ENCODE measurements at regions not wholly inside any gene's neighbourhood (a gene's known extent, or its start where the extent isn't known, plus 50 kb on each side); places are given as distances from the start of the nearest gene placed in this dataset.
"Not testable (repeated sequence)": the region's sequence is repeated elsewhere in the genome, so short reads cannot be mapped to it uniquely, and the experiment has no call there.

DNA sequence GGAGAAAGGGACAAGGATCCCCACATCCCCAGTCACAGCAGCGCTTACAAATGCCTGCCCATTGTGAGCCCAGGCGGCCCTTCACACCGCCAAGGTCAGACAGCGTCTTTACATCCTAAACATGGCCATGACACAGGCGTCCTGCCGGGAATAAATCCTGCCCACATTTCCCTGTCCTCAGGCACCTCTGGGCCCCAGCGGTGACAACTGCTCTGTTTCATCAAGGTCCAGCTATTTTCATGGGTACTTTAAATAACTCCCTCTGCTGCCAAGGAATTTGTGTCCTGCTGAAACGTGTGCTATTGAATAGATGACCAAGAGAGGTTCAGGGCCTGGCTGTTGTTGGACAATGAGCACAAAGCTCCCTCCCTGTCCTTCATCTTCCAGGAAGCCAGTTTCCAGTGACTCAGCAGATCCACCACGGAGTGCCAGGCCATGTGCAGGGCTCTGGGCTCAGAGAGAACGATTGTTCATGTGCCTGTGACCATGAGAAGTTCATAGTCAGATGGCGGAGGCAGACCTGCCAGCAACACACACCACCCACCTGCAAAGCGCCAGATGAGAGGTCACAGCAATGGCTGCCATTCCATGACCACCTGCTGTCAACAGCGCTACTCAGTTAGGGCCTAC lies 195.8 kb downstream of the MATN1 start:
- no peak for DNase-seq (ENCODE audit: low read depth)
- TF ChIP-seq, protein P1, sequence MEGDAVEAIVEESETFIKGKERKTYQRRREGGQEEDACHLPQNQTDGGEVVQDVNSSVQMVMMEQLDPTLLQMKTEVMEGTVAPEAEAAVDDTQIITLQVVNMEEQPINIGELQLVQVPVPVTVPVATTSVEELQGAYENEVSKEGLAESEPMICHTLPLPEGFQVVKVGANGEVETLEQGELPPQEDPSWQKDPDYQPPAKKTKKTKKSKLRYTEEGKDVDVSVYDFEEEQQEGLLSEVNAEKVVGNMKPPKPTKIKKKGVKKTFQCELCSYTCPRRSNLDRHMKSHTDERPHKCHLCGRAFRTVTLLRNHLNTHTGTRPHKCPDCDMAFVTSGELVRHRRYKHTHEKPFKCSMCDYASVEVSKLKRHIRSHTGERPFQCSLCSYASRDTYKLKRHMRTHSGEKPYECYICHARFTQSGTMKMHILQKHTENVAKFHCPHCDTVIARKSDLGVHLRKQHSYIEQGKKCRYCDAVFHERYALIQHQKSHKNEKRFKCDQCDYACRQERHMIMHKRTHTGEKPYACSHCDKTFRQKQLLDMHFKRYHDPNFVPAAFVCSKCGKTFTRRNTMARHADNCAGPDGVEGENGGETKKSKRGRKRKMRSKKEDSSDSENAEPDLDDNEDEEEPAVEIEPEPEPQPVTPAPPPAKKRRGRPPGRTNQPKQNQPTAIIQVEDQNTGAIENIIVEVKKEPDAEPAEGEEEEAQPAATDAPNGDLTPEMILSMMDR (IDR thresholded peaks at IDR 0.05; ENCODE audit: control insufficient read depth, insufficient read depth, low read depth, low read length, missing control alignments) = no peak
- H3K4me3 ChIP-seq (ENCODE audit: control insufficient read depth, low read depth, low read length) = no peak overlapping the region

DNA sequence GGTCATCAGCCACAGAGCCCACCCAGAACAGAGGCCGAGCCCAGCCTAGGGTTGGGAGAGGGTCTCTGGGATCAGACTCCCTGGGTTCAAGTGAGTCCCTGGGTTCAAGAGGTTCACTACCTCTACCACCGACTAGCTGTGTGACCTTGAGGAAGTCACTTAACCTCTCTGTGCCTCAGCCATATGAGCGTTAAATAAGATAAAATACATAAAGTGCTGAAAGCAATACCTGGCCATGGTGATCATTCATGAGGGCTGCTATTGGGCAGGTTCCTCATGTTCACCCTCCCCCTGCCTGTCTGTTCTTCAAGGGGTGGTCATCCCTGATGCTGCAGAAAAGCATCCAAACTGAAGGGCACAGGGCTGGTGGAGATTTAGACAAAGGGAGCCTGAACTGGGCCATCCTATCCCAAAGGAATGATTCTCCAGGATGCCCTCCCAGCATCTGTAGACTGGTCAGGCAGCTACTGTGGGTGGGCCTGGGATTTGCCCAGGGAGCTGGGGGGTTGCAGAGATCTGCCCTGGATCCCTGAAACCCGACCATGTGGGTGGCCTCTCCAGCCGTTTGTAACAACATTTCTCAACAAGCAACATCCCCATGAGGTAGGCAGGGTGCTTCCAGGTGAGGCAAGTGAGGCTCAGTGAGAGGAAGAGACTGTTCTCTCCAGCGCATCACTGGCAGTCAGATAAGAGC lies 196.6 kb downstream of the MATN1 start:
- H3K4me3 ChIP-seq (ENCODE audit: control insufficient read depth, low read depth, low read length) = no peak overlapping the region
- DNase-seq (ENCODE audit: low read depth) = no peak
- TF ChIP-seq, protein P1 (IDR thresholded peaks at IDR 0.05; ENCODE audit: control insufficient read depth, insufficient read depth, low read depth, low read length, missing control alignments) = no peak

DNA sequence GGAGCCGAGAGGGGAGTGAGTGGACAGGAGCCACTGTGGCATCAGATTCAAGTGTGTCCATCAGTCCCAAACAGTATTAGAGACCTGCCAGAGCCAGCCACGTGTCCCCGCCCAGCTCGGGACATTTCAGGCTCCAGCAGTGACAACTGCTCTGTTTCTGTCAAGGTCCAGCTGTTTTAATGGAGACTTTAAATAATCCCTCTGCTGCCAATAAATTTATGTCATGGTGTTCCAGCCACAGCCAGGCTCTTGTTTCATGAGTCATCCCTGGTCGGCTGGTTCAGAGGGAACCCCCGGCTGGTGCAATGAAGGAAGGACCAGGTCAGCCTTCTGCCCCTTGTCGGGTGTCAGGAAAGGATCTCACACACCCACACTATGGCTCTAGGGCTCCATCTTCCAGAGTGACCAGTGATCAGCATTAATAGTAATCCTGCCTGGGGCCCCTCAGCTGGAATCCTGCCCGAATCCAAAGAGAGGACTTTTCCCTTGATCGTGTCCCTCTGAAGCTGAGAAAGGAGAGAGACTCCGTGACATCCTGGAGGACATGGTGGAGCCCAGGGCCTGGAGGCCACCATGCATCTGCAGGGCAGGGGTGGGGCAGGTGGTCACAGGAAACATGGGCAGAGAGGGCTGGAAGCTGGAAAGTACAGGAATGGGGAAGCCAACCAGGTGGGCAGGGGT lies 197.3 kb downstream of the MATN1 start:
- TF ChIP-seq, protein P1 (IDR thresholded peaks at IDR 0.05; ENCODE audit: control insufficient read depth, insufficient read depth, low read depth, low read length, missing control alignments) = peak; percentile 4
- H3K4me3 ChIP-seq (ENCODE audit: control insufficient read depth, low read depth, low read length) = no peak overlapping the region
- DNase-seq (ENCODE audit: low read depth) = peak; percentile 57

DNA sequence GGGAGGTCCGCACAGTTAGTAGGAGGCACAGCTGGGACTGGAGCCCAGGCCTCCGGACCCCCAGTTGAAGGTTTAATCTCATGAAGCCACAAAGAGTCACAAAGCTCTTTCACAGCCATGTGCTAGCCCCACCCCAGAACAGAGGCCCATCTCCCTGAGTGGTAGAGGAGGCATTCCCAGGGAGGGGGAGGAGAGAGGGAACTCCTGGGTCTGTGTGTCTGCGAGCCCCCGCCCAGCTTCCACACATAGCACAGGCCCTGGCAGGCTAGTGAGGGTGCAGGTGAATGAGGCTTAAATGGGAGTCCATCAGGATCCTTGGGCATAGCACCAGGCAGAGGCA lies 197.8 kb downstream of the MATN1 start:
- no peak for DNase-seq (ENCODE audit: low read depth)
- TF ChIP-seq, protein P1 (IDR thresholded peaks at IDR 0.05; ENCODE audit: control insufficient read depth, insufficient read depth, low read depth, low read length, missing control alignments) = no peak
- no peak overlapping the region for H3K4me3 ChIP-seq (ENCODE audit: control insufficient read depth, low read depth, low read length)

DNA sequence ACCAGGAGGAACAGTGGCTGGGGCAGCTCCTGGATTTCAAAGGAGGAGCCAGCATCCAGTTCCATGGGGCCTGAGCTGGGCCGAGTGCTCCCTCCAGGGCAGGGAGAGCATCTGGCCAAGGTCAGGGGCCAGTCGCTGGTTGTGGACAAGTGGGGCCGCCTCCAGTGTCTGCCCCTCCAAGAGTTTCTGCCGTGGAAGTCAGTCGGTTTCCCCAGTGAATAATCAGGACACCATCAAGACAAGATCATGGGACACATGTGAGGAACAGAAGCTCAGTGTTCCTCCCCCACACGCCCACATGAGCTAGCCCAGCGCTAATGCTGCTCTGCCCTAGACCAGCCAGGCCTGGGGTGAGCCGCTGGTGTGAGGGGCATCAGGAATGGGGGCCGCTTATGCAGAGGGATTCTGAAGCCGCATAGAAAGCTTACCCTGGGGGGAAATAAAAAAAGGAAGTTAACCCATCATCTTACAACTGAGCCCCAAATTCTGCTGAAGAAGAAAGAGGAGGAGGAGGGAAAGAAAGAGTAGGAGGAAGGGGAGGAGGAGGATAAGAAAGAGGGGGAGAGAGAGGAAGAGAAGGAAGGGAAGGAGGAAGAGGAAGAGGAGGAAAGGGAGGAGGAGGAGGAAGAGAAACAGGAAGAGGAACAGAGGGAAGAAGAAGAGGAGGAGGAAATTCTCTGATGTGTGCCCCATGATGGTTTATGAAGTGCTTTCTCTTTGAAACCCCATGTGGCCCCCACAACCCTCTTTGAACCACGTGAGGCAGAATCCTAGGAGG lies 198.4 kb downstream of the MATN1 start:
- no peak for DNase-seq (ENCODE audit: low read depth)
- TF ChIP-seq, protein P1 (IDR thresholded peaks at IDR 0.05; ENCODE audit: control insufficient read depth, insufficient read depth, low read depth, low read length, missing control alignments) = no peak
- H3K4me3 ChIP-seq (ENCODE audit: control insufficient read depth, low read depth, low read length) = no peak overlapping the region

DNA sequence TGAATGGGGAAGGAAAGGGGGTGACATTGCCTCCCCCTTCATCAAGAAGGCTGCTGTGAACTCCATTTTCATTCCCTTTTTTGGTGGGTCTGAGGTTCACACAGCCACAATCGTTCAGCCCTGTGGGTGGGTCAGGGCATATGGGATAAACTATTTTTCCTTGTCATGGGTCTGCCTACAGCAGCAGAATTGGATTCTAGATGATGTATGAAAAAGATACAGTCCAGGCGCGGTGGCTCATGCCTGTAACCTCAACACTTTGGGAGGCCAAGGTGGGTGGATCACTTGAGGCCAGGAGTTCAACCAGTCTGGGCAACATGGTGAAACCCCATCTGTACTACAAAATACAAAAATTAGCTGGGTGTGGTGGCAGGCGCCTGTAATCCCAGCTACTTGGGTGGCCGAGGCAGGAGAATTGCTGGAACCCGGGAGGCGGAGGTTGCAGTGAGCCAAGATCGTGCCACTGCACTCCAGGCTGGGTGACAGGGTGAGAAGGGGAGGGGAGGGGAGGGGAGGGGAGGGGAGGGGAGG lies 199.3 kb downstream of the MATN1 start:
- H3K4me3 ChIP-seq (ENCODE audit: control insufficient read depth, low read depth, low read length); DNase-seq (ENCODE audit: low read depth): not testable (repeated sequence)

Measured in AG09309 (cell line).